CD4-positive, alpha-beta T cell (primary cell): ENCODE measurements at regions not wholly inside any gene's neighbourhood (a gene's known extent, or its start where the extent isn't known, plus 50 kb on each side); places are given as distances from the start of the nearest gene placed in this dataset.

Experiments used
- ATAC-seq: fragments of 200-7000 bp; cut with Tn5 transposase; one replicate; pipeline ENCODE4 v1.10.0; 2022; ENCODE audit warnings: mild to moderate bottlenecking; ENCODE audit not compliant: poor library complexity
- CTCF ChIA-PET: fragments of 350-600 bp; sonication (Branson Sonifier 250); formaldehyde crosslinking; loops from one replicate; lab custom pipeline; 2021; ENCODE audit warnings: antibody characterized with exemption, inconsistent platforms; lab: Charles Lee
- POLR2A ChIA-PET: fragments of 350-600 bp; sonication (Branson Sonifier 250); formaldehyde crosslinking; loops from one replicate; lab custom pipeline; 2021; ENCODE audit warnings: antibody characterized with exemption, inconsistent platforms; lab: Charles Lee
- DNase-seq, 14 experiments: peaks; one replicate each; pipeline ENCODE4 v3.0.0-alpha.2; 2013 to 2020; ENCODE audit warnings: mixed read lengths in 2 of 14
- H3K27ac ChIP-seq, 2 donors: one replicate each; pipeline versions ENCODE4 v1.5.1 to v1.7.0; 2013; ENCODE audit warnings: low read length in 2 of 2, low read depth in 1 of 2, mild to moderate bottlenecking in 1 of 2
- H3K27me3 ChIP-seq, 2 experiments: 1 replicate in 1 of 2; 2 replicates in 1 of 2; pipeline versions ENCODE4 v1.6.1 to v1.7.0; 2013; ENCODE audit warnings: low read length in 2 of 2, control low read depth in 1 of 2, mild to moderate bottlenecking in 1 of 2, moderate library complexity in 1 of 2; ENCODE audit not compliant: insufficient read depth in 2 of 2, control insufficient read depth in 1 of 2
- H3K36me3 ChIP-seq: one replicate; pipeline ENCODE4 v1.6.1; 2013; ENCODE audit warnings: low read length, control low read depth; ENCODE audit not compliant: insufficient read depth
- H3K4me1 ChIP-seq: one replicate; pipeline ENCODE4 v1.6.1; 2013; ENCODE audit warnings: low read length, control low read depth; ENCODE audit not compliant: insufficient read depth
- H3K4me3 ChIP-seq: one replicate; pipeline ENCODE4 v1.5.1; 2013; ENCODE audit warnings: mild to moderate bottlenecking, low read length, moderate library complexity
- H3K9me3 ChIP-seq, 2 experiments: 1 replicate in 1 of 2; 2 replicates in 1 of 2; pipeline versions ENCODE4 v1.6.1 to v1.7.0; 2013; ENCODE audit warnings: low read length in 2 of 2, mild to moderate bottlenecking in 2 of 2, control low read depth in 1 of 2, moderate library complexity in 1 of 2; ENCODE audit not compliant: control insufficient read depth in 1 of 2, insufficient read depth in 1 of 2
- H3K27ac Mint-ChIP-seq: one replicate; pipeline ENCODE4 v1.8.0; 2020; ENCODE audit warnings: mixed read lengths
- H3K27me3 Mint-ChIP-seq: one replicate; pipeline ENCODE4 v1.8.0; 2021; ENCODE audit warnings: mixed read lengths
- H3K36me3 Mint-ChIP-seq: one replicate; pipeline ENCODE4 v1.8.0; 2021; ENCODE audit warnings: low read depth, mixed read lengths
- H3K4me1 Mint-ChIP-seq: one replicate; pipeline ENCODE4 v1.8.0; 2021; ENCODE audit warnings: low read depth, mixed read lengths
- H3K4me3 Mint-ChIP-seq: one replicate; pipeline ENCODE4 v1.8.0; 2020; ENCODE audit warnings: mild to moderate bottlenecking, mixed read lengths
- H3K9me3 Mint-ChIP-seq: one replicate; pipeline ENCODE4 v1.8.0; 2020; ENCODE audit warnings: mixed read lengths
- intact Hi-C, 2 experiments: fragments of 100-400 bp; cut with DNase I in 1 of 2; cut with micrococcal nuclease in 1 of 2; formaldehyde crosslinking; loops; one replicate each; pipeline versions ENCODE4 v1.15.1 to v1.9.0; 2023 to 2025; cut with DNase I, micrococcal nuclease
- TF ChIP-seq, protein P1 (sequence below): fragments of 200-600 bp; IDR thresholded peaks from one replicate; pipeline ENCODE4 v1.8.0; 2022; ENCODE audit warnings: antibody characterized with exemption, mild to moderate bottlenecking

- Histone ChIP-seq H3K36me3 (no peaks in the 10 kb centered on the region), H3K27ac (no peak overlapping the region), H3K9me3 (no peaks in the 10 kb centered on the region), H3K4me3 (no peak overlapping the region), H3K4me1 (no peaks in the 10 kb centered on the region), H3K27me3 (no peaks in the 10 kb centered on the region)
- Mint-ChIP-seq H3K9me3 (no peaks in the 10 kb centered on the region), H3K27me3 (no peaks in the 10 kb centered on the region), H3K4me1 (no peaks in the 10 kb centered on the region), H3K36me3 (no peaks in the 10 kb centered on the region), H3K4me3 (no peak overlapping the region), H3K27ac (no peak overlapping the region)
- TF ChIP-seq, protein P1, sequence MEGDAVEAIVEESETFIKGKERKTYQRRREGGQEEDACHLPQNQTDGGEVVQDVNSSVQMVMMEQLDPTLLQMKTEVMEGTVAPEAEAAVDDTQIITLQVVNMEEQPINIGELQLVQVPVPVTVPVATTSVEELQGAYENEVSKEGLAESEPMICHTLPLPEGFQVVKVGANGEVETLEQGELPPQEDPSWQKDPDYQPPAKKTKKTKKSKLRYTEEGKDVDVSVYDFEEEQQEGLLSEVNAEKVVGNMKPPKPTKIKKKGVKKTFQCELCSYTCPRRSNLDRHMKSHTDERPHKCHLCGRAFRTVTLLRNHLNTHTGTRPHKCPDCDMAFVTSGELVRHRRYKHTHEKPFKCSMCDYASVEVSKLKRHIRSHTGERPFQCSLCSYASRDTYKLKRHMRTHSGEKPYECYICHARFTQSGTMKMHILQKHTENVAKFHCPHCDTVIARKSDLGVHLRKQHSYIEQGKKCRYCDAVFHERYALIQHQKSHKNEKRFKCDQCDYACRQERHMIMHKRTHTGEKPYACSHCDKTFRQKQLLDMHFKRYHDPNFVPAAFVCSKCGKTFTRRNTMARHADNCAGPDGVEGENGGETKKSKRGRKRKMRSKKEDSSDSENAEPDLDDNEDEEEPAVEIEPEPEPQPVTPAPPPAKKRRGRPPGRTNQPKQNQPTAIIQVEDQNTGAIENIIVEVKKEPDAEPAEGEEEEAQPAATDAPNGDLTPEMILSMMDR, result no peak
- DNase-seq, result no peak
- intact Hi-C loops, result no loop called here
- no peak for ATAC-seq
- CTCF ChIA-PET, result no interaction called here
- POLR2A ChIA-PET, result no interaction called here
Measured at GRCh38 chr3:135699741-135700140, 265.8 kb upstream of the PPP2R3A start.

DNA sequence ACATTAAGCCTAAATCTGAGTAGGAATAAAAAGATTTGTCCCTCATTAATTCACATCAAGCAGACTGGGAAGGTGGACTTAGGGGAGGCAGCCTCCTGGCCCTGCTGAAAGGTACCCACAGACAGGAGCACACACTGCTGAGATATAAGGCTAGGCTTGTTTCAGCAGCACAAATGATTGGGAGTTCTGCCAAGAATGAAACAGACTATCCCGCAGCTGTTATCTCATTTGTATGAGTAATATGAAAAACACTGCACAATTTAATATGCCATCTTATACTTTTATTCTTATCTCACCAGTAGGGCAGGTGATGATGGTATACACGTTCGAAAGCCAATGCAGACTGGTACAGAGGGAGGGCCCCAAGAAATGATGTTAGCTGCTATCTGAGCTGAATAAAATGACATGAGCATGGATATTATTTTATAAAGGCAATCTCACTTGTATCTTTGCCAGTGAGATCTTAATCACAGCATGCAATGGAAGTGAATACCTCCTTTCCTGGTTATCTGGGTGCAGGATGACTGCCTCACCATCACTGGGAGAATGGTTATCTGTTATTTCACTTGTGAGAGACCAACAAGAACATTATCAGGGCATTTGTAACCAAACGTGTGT, 258.7 kb upstream of the PPP2R3A start:
- ATAC-seq (no peak), DNase-seq (no peak)
- no peaks in the 10 kb centered on the region for H3K4me1 Mint-ChIP-seq
- H3K27me3 ChIP-seq, result no peaks in the 10 kb centered on the region
- TF ChIP-seq, protein P1, result no peak
- no peaks in the 10 kb centered on the region for H3K9me3 Mint-ChIP-seq
- no peaks in the 10 kb centered on the region for H3K36me3 Mint-ChIP-seq
- CTCF ChIA-PET, result no interaction called here
- H3K4me3 ChIP-seq, result no peak overlapping the region
- H3K9me3 ChIP-seq, result no peaks in the 10 kb centered on the region
- H3K36me3 ChIP-seq, result no peaks in the 10 kb centered on the region
- H3K4me1 ChIP-seq, result no peaks in the 10 kb centered on the region
- intact Hi-C loops, result no loop called here
- H3K27ac ChIP-seq, result no peak overlapping the region
- no peak overlapping the region for H3K27ac Mint-ChIP-seq
- H3K4me3 Mint-ChIP-seq, result no peak overlapping the region
- no peaks in the 10 kb centered on the region for H3K27me3 Mint-ChIP-seq
- POLR2A ChIA-PET, result no interaction called here

GRCh38 chr3:135719449-135719848, 246.1 kb upstream of the PPP2R3A start:
- Histone ChIP-seq H3K4me3 (no peak overlapping the region), H3K36me3 (no peaks in the 10 kb centered on the region), H3K4me1 (no peaks in the 10 kb centered on the region), H3K27me3 (no peaks in the 10 kb centered on the region), H3K9me3 (peaks cover 0 to 3% of the 10 kb centered on the region in 2 experiments), H3K27ac (no peak overlapping the region)
- Mint-ChIP-seq H3K36me3 (no peaks in the 10 kb centered on the region), H3K4me3 (no peak overlapping the region), H3K27me3 (no peaks in the 10 kb centered on the region), H3K4me1 (no peaks in the 10 kb centered on the region), H3K27ac (no peak overlapping the region), H3K9me3 (peaks cover 10% of the 10 kb centered on the region)
- no peak for DNase-seq
- ChIA-PET CTCF (no interaction called here), POLR2A (no interaction called here)
- TF ChIP-seq, protein P1, result no peak
- ATAC-seq, result no peak
- intact Hi-C loops, result no loop called here
